PFSK-1 (cell line): ENCODE measurements at regions not wholly inside any gene's neighbourhood (a gene's known extent, or its start where the extent isn't known, plus 50 kb on each side); places are given as distances from the start of the nearest gene placed in this dataset.

Experiments used
- TAF1 ChIP-seq: IDR thresholded peaks from 2 replicates; pipeline ENCODE4 v1.6.1; 2012; ENCODE audit warnings: low read length, control low read depth, borderline replicate concordance; ENCODE audit not compliant: insufficient read depth
- TF ChIP-seq, protein P1 (sequence below), 2 experiments: IDR thresholded peaks; 2 replicates each; pipeline versions ENCODE4 v1.6.1 to v1.8.0; 2011 to 2012; ENCODE audit warnings: low read depth in 2 of 2, low read length in 2 of 2, control low read depth in 1 of 2, inconsistent platforms in 1 of 2, mild to moderate bottlenecking in 1 of 2, moderate library complexity in 1 of 2; ENCODE audit not compliant: insufficient read depth in 1 of 2

DNA sequence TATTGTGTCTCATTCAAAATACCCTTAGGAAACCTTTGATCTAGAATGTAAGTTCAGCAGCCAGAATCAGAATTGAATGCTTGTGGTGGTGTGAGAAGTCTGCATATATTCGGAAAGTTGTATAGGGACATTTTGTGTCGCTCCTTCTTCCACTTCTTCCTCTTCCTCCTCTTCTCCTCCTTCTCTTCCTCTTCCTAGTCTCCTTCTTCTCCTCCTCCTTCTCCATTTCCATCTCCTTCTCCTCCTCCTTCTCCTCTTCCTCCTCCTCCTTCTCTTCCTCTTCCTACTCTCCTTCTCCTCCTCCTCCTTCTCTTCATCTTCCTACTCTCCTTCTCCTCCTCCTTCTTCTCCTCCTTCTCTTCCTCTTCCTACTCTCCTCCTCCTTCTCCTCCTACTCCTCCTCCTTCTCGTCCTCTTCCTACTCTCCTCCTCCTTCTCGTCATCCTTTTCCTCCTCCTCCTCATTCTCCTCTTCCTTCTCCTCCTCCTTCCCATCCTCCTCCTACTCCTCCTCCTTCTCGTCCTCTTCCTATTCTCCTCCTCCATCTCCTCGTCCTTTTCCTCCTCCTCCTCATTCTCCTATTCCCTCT is 749.3 kb upstream of the GOLIM4 start:
- TF ChIP-seq, protein P1, sequence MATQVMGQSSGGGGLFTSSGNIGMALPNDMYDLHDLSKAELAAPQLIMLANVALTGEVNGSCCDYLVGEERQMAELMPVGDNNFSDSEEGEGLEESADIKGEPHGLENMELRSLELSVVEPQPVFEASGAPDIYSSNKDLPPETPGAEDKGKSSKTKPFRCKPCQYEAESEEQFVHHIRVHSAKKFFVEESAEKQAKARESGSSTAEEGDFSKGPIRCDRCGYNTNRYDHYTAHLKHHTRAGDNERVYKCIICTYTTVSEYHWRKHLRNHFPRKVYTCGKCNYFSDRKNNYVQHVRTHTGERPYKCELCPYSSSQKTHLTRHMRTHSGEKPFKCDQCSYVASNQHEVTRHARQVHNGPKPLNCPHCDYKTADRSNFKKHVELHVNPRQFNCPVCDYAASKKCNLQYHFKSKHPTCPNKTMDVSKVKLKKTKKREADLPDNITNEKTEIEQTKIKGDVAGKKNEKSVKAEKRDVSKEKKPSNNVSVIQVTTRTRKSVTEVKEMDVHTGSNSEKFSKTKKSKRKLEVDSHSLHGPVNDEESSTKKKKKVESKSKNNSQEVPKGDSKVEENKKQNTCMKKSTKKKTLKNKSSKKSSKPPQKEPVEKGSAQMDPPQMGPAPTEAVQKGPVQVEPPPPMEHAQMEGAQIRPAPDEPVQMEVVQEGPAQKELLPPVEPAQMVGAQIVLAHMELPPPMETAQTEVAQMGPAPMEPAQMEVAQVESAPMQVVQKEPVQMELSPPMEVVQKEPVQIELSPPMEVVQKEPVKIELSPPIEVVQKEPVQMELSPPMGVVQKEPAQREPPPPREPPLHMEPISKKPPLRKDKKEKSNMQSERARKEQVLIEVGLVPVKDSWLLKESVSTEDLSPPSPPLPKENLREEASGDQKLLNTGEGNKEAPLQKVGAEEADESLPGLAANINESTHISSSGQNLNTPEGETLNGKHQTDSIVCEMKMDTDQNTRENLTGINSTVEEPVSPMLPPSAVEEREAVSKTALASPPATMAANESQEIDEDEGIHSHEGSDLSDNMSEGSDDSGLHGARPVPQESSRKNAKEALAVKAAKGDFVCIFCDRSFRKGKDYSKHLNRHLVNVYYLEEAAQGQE (IDR thresholded peaks at IDR 0.05; ENCODE audit: insufficient read depth in 1 of 2, low read depth in 2 of 2, low read length in 2 of 2), result no peak
- no peak for TF ChIP-seq TAF1
